ENCODE measurements at regions not wholly inside any gene's neighbourhood (a gene's known extent, or its start where the extent isn't known, plus 50 kb on each side); places are given as distances from the start of the nearest gene placed in this dataset.

GRCh38 chr13:111857846-111858560 lies 208.9 kb upstream of the SOX1 start:
- no peaks in the 10 kb centered on the region for H3K36me3 Mint-ChIP-seq
- peaks cover 0 to 9% of the 10 kb centered on the region in 2 donors for H3K27me3 Mint-ChIP-seq
- no peaks in the 10 kb centered on the region for H3K4me1 Mint-ChIP-seq (ENCODE audit: low read depth in 2 of 2)
- H3K9me3 Mint-ChIP-seq: no peaks in the 10 kb centered on the region
- no peak overlapping the region for H3K4me3 Mint-ChIP-seq
- DNase-seq (ENCODE audit: low spot score) (no peak), ATAC-seq (no peak)
- H3K27ac Mint-ChIP-seq: no peak overlapping the region

- H3K4me3 Mint-ChIP-seq: no peak overlapping the region
- H3K27ac Mint-ChIP-seq: no peak overlapping the region
- DNase-seq (ENCODE audit: low spot score) (no peak), ATAC-seq (no peak)
- H3K36me3 Mint-ChIP-seq: no peaks in the 10 kb centered on the region
- no peaks in the 10 kb centered on the region for H3K9me3 Mint-ChIP-seq
- H3K27me3 Mint-ChIP-seq: peaks cover 0 to 9% of the 10 kb centered on the region in 2 donors
- H3K4me1 Mint-ChIP-seq (ENCODE audit: low read depth in 2 of 2): no peaks in the 10 kb centered on the region
Observed at GRCh38 chr13:111858571-111858970, 208.4 kb upstream of the SOX1 start.

- Mint-ChIP-seq H3K27ac (no peak overlapping the region), H3K27me3 (peaks cover 0 to 9% of the 10 kb centered on the region in 2 donors), H3K9me3 (no peaks in the 10 kb centered on the region), H3K36me3 (no peaks in the 10 kb centered on the region), H3K4me3 (no peak overlapping the region), H3K4me1 (ENCODE audit: low read depth in 2 of 2) (no peaks in the 10 kb centered on the region)
- ATAC-seq (no peak), DNase-seq (ENCODE audit: low spot score) (no peak)
Observed at GRCh38 chr13:111859354-111860230, 207.4 kb upstream of the SOX1 start.

GRCh38 chr13:111860231-111860552 lies 206.8 kb upstream of the SOX1 start:
- DNase-seq (ENCODE audit: low spot score): no peak
- no peak overlapping the region for H3K4me3 Mint-ChIP-seq
- no peaks in the 10 kb centered on the region for H3K36me3 Mint-ChIP-seq
- no peaks in the 10 kb centered on the region for H3K4me1 Mint-ChIP-seq (ENCODE audit: low read depth in 2 of 2)
- no peaks in the 10 kb centered on the region for H3K9me3 Mint-ChIP-seq
- H3K27ac Mint-ChIP-seq: no peak overlapping the region
- ATAC-seq: no peak
- H3K27me3 Mint-ChIP-seq: peaks cover 0 to 9% of the 10 kb centered on the region in 2 donors

GRCh38 chr13:111861319-111861718 lies 205.6 kb upstream of the SOX1 start:
- Mint-ChIP-seq H3K9me3 (no peaks in the 10 kb centered on the region), H3K27ac (no peak overlapping the region), H3K27me3 (peaks cover 0 to 9% of the 10 kb centered on the region in 2 donors), H3K36me3 (no peaks in the 10 kb centered on the region), H3K4me3 (no peak overlapping the region), H3K4me1 (ENCODE audit: low read depth in 2 of 2) (no peaks in the 10 kb centered on the region)
- ATAC-seq: no peak
- no peak for DNase-seq (ENCODE audit: low spot score)

- Mint-ChIP-seq H3K27me3 (peaks cover 0 to 9% of the 10 kb centered on the region in 2 donors), H3K4me1 (ENCODE audit: low read depth in 2 of 2) (no peaks in the 10 kb centered on the region), H3K9me3 (no peaks in the 10 kb centered on the region), H3K36me3 (no peaks in the 10 kb centered on the region), H3K4me3 (no peak overlapping the region), H3K27ac (no peak overlapping the region)
- ATAC-seq (no peak), DNase-seq (ENCODE audit: low spot score) (no peak)
Observed at GRCh38 chr13:111861766-111862366, 205.1 kb upstream of the SOX1 start.

- DNase-seq (ENCODE audit: low spot score) (no peak), ATAC-seq (no peak)
- H3K27ac Mint-ChIP-seq: no peak overlapping the region
- peaks cover 6 to 10% of the 10 kb centered on the region in 2 donors for H3K27me3 Mint-ChIP-seq
- H3K4me1 Mint-ChIP-seq (ENCODE audit: low read depth in 2 of 2): no peaks in the 10 kb centered on the region
- no peaks in the 10 kb centered on the region for H3K9me3 Mint-ChIP-seq
- H3K4me3 Mint-ChIP-seq: no peak overlapping the region
- no peaks in the 10 kb centered on the region for H3K36me3 Mint-ChIP-seq
Observed at GRCh38 chr13:111862836-111863815, 203.8 kb upstream of the SOX1 start.

- Mint-ChIP-seq H3K27me3 (peaks cover 12 to 18% of the 10 kb centered on the region in 2 donors), H3K4me3 (no peak overlapping the region), H3K4me1 (ENCODE audit: low read depth in 2 of 2) (no peaks in the 10 kb centered on the region), H3K9me3 (no peaks in the 10 kb centered on the region), H3K36me3 (no peaks in the 10 kb centered on the region), H3K27ac (no peak overlapping the region)
- no peak for ATAC-seq
- no peak for DNase-seq (ENCODE audit: low spot score)
Observed at GRCh38 chr13:111864566-111864965, 202.4 kb upstream of the SOX1 start.

- DNase-seq (ENCODE audit: low spot score) (no peak), ATAC-seq (no peak)
- no peaks in the 10 kb centered on the region for H3K36me3 Mint-ChIP-seq
- no peak overlapping the region for H3K4me3 Mint-ChIP-seq
- no peaks in the 10 kb centered on the region for H3K4me1 Mint-ChIP-seq (ENCODE audit: low read depth in 2 of 2)
- H3K9me3 Mint-ChIP-seq: no peaks in the 10 kb centered on the region
- no peak overlapping the region for H3K27ac Mint-ChIP-seq
- peaks cover 12 to 18% of the 10 kb centered on the region in 2 donors for H3K27me3 Mint-ChIP-seq
Observed at GRCh38 chr13:111865046-111865445, 201.9 kb upstream of the SOX1 start.

GRCh38 chr13:111865826-111866225 lies 201.1 kb upstream of the SOX1 start:
- Mint-ChIP-seq H3K27ac (no peak overlapping the region), H3K9me3 (no peaks in the 10 kb centered on the region), H3K27me3 (peaks cover 7 to 21% of the 10 kb centered on the region in 2 donors), H3K36me3 (no peaks in the 10 kb centered on the region), H3K4me1 (ENCODE audit: low read depth in 2 of 2) (no peaks in the 10 kb centered on the region), H3K4me3 (no peak overlapping the region)
- ATAC-seq (no peak), DNase-seq (ENCODE audit: low spot score) (no peak)

GRCh38 chr13:111866731-111867245 lies 200.2 kb upstream of the SOX1 start:
- Mint-ChIP-seq H3K9me3 (no peaks in the 10 kb centered on the region), H3K36me3 (no peaks in the 10 kb centered on the region), H3K4me3 (no peak overlapping the region), H3K27me3 (peaks cover 8 to 28% of the 10 kb centered on the region in 2 donors), H3K27ac (no peak overlapping the region), H3K4me1 (ENCODE audit: low read depth in 2 of 2) (no peaks in the 10 kb centered on the region)
- ATAC-seq (no peak), DNase-seq (ENCODE audit: low spot score) (no peak)

- H3K9me3 Mint-ChIP-seq: no peaks in the 10 kb centered on the region
- ATAC-seq (no peak), DNase-seq (ENCODE audit: low spot score) (no peak)
- H3K27ac Mint-ChIP-seq: no peak overlapping the region
- H3K4me1 Mint-ChIP-seq (ENCODE audit: low read depth in 2 of 2): no peaks in the 10 kb centered on the region
- H3K27me3 Mint-ChIP-seq: peaks cover 8 to 28% of the 10 kb centered on the region in 2 donors
- no peak overlapping the region for H3K4me3 Mint-ChIP-seq
- no peaks in the 10 kb centered on the region for H3K36me3 Mint-ChIP-seq
Observed at GRCh38 chr13:111867657-111868056, 199.3 kb upstream of the SOX1 start.

- DNase-seq (ENCODE audit: low spot score): no peak
- H3K36me3 Mint-ChIP-seq: no peaks in the 10 kb centered on the region
- no peak for ATAC-seq
- H3K27ac Mint-ChIP-seq: no peak overlapping the region
- no peaks in the 10 kb centered on the region for H3K4me1 Mint-ChIP-seq (ENCODE audit: low read depth in 2 of 2)
- H3K9me3 Mint-ChIP-seq: no peaks in the 10 kb centered on the region
- peaks cover 10 to 28% of the 10 kb centered on the region in 2 donors for H3K27me3 Mint-ChIP-seq
- no peak overlapping the region for H3K4me3 Mint-ChIP-seq
Observed at GRCh38 chr13:111868716-111869115, 198.2 kb upstream of the SOX1 start.
